AG09309 (cell line): ENCODE measurements at regions not wholly inside any gene's neighbourhood (a gene's known extent, or its start where the extent isn't known, plus 50 kb on each side); places are given as distances from the start of the nearest gene placed in this dataset.

Source experiments
- DNase-seq: peaks from one replicate; pipeline ENCODE4 v3.0.0-alpha.2; 2010; ENCODE audit warnings: low read depth
- H3K4me3 ChIP-seq: 2 replicates; pipeline ENCODE4 v1.5.1; 2011; ENCODE audit warnings: mild to moderate bottlenecking, low read depth, low read length, moderate library complexity; ENCODE audit not compliant: control insufficient read depth
- CTCF ChIP-seq: IDR thresholded peaks from 2 replicates; pipeline ENCODE4 v1.5.1; 2011; ENCODE audit warnings: mild to moderate bottlenecking, low read depth, low read length, inconsistent platforms; ENCODE audit not compliant: insufficient read depth, control insufficient read depth; ENCODE audit errors: missing control alignments

DNA sequence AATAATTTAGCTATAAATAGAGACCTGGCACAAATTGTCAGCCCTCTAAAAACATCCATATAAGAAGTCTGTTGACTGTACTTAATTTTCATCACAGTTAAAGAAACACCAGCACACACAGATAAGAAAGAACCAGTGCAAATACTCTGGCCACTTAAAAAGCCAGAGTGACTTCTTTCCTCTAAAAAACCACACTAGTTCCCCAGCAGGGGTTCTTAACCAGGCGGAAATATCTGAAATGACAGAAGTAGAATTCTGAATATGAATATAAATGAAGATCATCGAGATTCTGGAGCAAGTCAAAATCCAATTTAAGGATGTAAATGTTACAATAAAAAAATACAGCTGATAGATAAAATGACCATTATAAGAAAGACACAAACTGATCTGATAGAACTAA is 870.6 kb upstream of the ADGRL4 start:
- no peak for TF ChIP-seq CTCF
- no peak for DNase-seq
- H3K4me3 ChIP-seq = no peak overlapping the region

- DNase-seq = no peak
- H3K4me3 ChIP-seq = no peak overlapping the region
- TF ChIP-seq CTCF = no peak
These were observed 868.7 kb upstream of the ADGRL4 start for GRCh38 chr1:79875187-79875586.

- no peak overlapping the region for H3K4me3 ChIP-seq
- no peak for DNase-seq
- TF ChIP-seq CTCF = peak; percentile 2
These were observed 867.8 kb upstream of the ADGRL4 start for GRCh38 chr1:79874289-79874688.

DNA sequence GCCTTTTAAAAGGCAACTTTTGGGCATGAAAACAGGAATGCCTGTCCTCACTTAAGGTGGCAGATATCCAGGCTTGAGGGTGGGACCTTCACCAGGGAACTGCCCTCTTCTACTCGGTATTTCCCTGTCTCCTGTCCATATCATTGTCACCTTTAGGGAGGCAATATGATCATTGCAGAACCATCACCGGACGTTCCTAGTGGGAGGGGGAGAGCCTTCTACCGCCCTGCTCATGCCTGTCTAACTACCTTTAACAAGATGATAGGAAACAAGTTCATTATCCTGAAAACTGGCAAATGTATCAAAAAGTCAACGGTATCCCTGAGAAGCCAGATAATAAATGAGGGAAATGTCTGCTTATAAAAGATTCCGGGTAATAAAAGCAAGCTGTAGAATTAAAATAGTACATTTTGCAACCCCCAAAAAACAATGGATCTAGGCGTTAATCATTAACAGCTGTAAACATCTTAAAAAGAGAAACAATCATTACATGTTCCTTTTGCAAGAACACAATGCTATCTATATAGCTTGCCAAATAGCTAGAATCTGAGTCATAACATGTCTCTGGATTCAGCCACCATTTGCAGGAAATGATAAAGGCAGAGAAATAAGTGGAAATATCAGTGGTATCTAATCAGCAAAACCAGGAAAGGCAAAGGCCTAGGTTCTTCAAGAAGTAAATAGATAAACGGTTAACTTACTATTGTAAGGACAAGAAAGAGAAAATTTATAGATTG is 852.9 kb upstream of the ADGRL4 start:
- H3K4me3 ChIP-seq = no peak overlapping the region
- DNase-seq = peak; percentile 29
- no peak for TF ChIP-seq CTCF

DNA sequence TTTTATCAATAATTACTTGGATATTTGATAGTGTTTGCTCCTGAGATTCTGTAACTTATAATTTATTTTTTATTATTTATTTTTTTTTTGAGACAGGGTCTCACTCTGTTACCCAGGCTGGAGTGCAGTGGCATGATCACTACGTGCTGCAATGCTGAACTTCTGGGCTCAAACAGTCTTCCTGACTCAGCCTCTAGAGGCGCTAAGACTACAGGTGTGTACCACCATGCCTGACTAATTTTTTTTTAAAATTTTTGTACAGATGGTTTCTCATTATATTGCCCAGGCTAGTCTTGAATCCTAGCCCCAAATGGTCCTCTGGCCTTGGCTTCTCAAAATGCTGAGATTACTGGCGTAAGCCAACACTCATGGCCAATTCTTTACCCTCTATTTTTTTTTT is 845.5 kb upstream of the ADGRL4 start:
- DNase-seq = no peak
- H3K4me3 ChIP-seq = no peak overlapping the region
- TF ChIP-seq CTCF = no peak

DNA sequence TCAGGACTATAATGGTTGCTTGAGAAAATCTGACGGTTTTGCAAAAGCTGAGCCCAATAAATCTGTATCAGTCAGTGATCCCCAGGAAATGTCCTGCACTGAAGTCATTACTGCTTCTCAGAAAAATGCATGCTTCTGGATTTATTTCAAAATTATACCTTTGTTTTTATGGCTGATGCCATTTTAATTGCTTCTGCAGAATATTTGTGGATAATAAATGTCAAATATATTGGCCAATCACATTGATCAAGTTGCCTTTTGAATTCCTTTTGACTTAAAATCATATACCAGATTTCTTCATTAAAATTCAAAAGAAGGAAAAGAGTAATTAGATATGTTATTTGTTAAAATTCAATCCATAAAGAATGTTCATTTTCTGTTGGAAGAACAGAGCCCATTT is 842.9 kb upstream of the ADGRL4 start:
- TF ChIP-seq CTCF = no peak
- no peak overlapping the region for H3K4me3 ChIP-seq
- no peak for DNase-seq
